Smooth muscle cell (in vitro differentiated cells): ENCODE measurements at regions not wholly inside any gene's neighbourhood (a gene's known extent, or its start where the extent isn't known, plus 50 kb on each side); places are given as distances from the start of the nearest gene placed in this dataset.

Source experiments
- DNase-seq: peaks from one replicate; lab custom pipeline; 2025; ENCODE audit not compliant: unreplicated experiment; lab: John Stamatoyannopoulos, UW
- H2AFZ ChIP-seq: fragments of 200-600 bp; sonication (generic); 2 replicates; pipeline ENCODE4 v1.6.0; 2016; ENCODE audit warnings: antibody characterized with exemption, low read depth, mild to moderate bottlenecking
- H3F3A ChIP-seq: fragments of 200-600 bp; sonication (generic); 2 replicates; pipeline ENCODE4 v1.6.0; 2017; ENCODE audit warnings: antibody characterized with exemption, low read depth
- H3K27ac ChIP-seq: fragments of 200-600 bp; sonication (generic); 2 replicates; pipeline ENCODE4 v1.5.1; 2016; ENCODE audit warnings: low read depth, mild to moderate bottlenecking
- H3K27me3 ChIP-seq: fragments of 200-600 bp; sonication (generic); 2 replicates; pipeline ENCODE4 v1.6.1; 2016; ENCODE audit warnings: low read depth, mild to moderate bottlenecking
- H3K36me3 ChIP-seq: fragments of 200-600 bp; sonication (generic); 2 replicates; pipeline ENCODE4 v1.5.1; 2016; ENCODE audit warnings: low read depth
- H3K4me1 ChIP-seq: fragments of 200-600 bp; sonication (generic); 2 replicates; pipeline ENCODE4 v1.5.1; 2016; ENCODE audit warnings: low read depth
- H3K4me2 ChIP-seq: fragments of 200-600 bp; sonication (generic); 2 replicates; pipeline ENCODE4 v1.6.0; 2016; ENCODE audit warnings: mild to moderate bottlenecking
- H3K4me3 ChIP-seq: fragments of 200-600 bp; sonication (generic); 2 replicates; pipeline ENCODE4 v1.5.1; 2016; ENCODE audit warnings: mild to moderate bottlenecking
- H3K79me2 ChIP-seq: fragments of 200-600 bp; sonication (generic); 2 replicates; pipeline ENCODE4 v1.6.0; 2016; ENCODE audit warnings: low read depth, mild to moderate bottlenecking
- H3K9ac ChIP-seq: fragments of 200-600 bp; sonication (generic); 2 replicates; pipeline ENCODE4 v1.6.0; 2016; ENCODE audit warnings: low read depth
- H3K9me3 ChIP-seq: fragments of 200-600 bp; sonication (generic); replicated peaks from 2 replicates; pipeline ENCODE4 v1.5.1; 2016; ENCODE audit warnings: low read depth
- H4K20me1 ChIP-seq: fragments of 200-600 bp; sonication (generic); 2 replicates; pipeline ENCODE4 v1.6.0; 2016; ENCODE audit warnings: low read depth
- CTCF ChIP-seq: fragments of 200-600 bp; sonication (generic); IDR thresholded peaks from 2 replicates; pipeline ENCODE4 v1.5.1; 2017; ENCODE audit warnings: borderline replicate concordance, mild to moderate bottlenecking, antibody characterized with exemption; ENCODE audit not compliant: insufficient read depth, poor library complexity, severe bottlenecking
- WGBS: methylation state at CpG from one replicate; pipeline ENCODE4 v1.1.7; 2016; ENCODE audit warnings: low lambda C conversion rate; 5-methylcytosine and 5-hydroxymethylcytosine counted together

- no peak for TF ChIP-seq CTCF
- DNase-seq: no peak
- Histone ChIP-seq H3K27me3 (no peaks in the 10 kb centered on the region), H4K20me1 (no peaks in the 10 kb centered on the region), H3K9ac (no peak overlapping the region), H2AFZ (no peak overlapping the region), H3K4me3 (no peak overlapping the region), H3K4me2 (no peak overlapping the region), H3K9me3 (no peaks in the 10 kb centered on the region), H3K4me1 (no peaks in the 10 kb centered on the region), H3K79me2 (no peaks in the 10 kb centered on the region), H3K36me3 (no peaks in the 10 kb centered on the region), H3K27ac (no peak overlapping the region), H3F3A (no peaks in the 10 kb centered on the region)
- WGBS: 85% methylated on average over 3 of the region's 3 CpGs
Observed at GRCh38 chr3:181518222-181518621, 193.5 kb upstream of the SOX2 start.

- H3F3A ChIP-seq: no peaks in the 10 kb centered on the region
- H3K27ac ChIP-seq: no peak overlapping the region
- no peaks in the 10 kb centered on the region for H3K9me3 ChIP-seq
- H3K9ac ChIP-seq: no peak overlapping the region
- H3K79me2 ChIP-seq: no peaks in the 10 kb centered on the region
- H3K36me3 ChIP-seq: no peaks in the 10 kb centered on the region
- H3K4me1 ChIP-seq: no peaks in the 10 kb centered on the region
- H3K4me3 ChIP-seq: no peak overlapping the region
- H3K27me3 ChIP-seq: no peaks in the 10 kb centered on the region
- no peak for DNase-seq
- no peak overlapping the region for H2AFZ ChIP-seq
- TF ChIP-seq CTCF: no peak
- no peak overlapping the region for H3K4me2 ChIP-seq
- 86% methylated on average over 1 of the region's 1 CpG for WGBS
- H4K20me1 ChIP-seq: no peaks in the 10 kb centered on the region
Observed at GRCh38 chr3:181512787-181513186, 198.9 kb upstream of the SOX2 start.

GRCh38 chr3:181510500-181510899 lies 201.2 kb upstream of the SOX2 start:
- H3K9ac ChIP-seq: no peak overlapping the region
- 77% methylated on average over 3 of the region's 3 CpGs for WGBS
- H3K4me3 ChIP-seq: no peak overlapping the region
- no peaks in the 10 kb centered on the region for H3K36me3 ChIP-seq
- H3K27me3 ChIP-seq: no peaks in the 10 kb centered on the region
- DNase-seq: no peak
- no peak overlapping the region for H3K4me2 ChIP-seq
- no peak overlapping the region for H3K27ac ChIP-seq
- H4K20me1 ChIP-seq: no peaks in the 10 kb centered on the region
- TF ChIP-seq CTCF: no peak
- no peaks in the 10 kb centered on the region for H3K9me3 ChIP-seq
- no peaks in the 10 kb centered on the region for H3K4me1 ChIP-seq
- no peaks in the 10 kb centered on the region for H3K79me2 ChIP-seq
- no peaks in the 10 kb centered on the region for H3F3A ChIP-seq
- no peak overlapping the region for H2AFZ ChIP-seq

GRCh38 chr3:181497358-181497757 lies 214.4 kb upstream of the SOX2 start:
- H3K4me3 ChIP-seq: no peak overlapping the region
- no peak for DNase-seq
- H3K9ac ChIP-seq: no peak overlapping the region
- H3K9me3 ChIP-seq: no peaks in the 10 kb centered on the region
- H3K36me3 ChIP-seq: no peaks in the 10 kb centered on the region
- 86% methylated on average over 3 of the region's 3 CpGs for WGBS
- H3K27me3 ChIP-seq: no peaks in the 10 kb centered on the region
- H3K27ac ChIP-seq: no peak overlapping the region
- no peaks in the 10 kb centered on the region for H3K4me1 ChIP-seq
- H4K20me1 ChIP-seq: no peaks in the 10 kb centered on the region
- TF ChIP-seq CTCF: no peak
- H3F3A ChIP-seq: no peaks in the 10 kb centered on the region
- H3K4me2 ChIP-seq: no peak overlapping the region
- H3K79me2 ChIP-seq: no peaks in the 10 kb centered on the region
- H2AFZ ChIP-seq: no peak overlapping the region
